HUDEP-2 (cell line): ENCODE measurements at regions not wholly inside any gene's neighbourhood (a gene's known extent, or its start where the extent isn't known, plus 50 kb on each side); places are given as distances from the start of the nearest gene placed in this dataset.
"Not testable (repeated sequence)": the region's sequence is repeated elsewhere in the genome, so short reads cannot be mapped to it uniquely, and the experiment has no call there.

Experiments
- DNase-seq, 76 experiments: peaks; one replicate each; lab custom pipeline; 2025; ENCODE audit not compliant: unreplicated experiment in 76 of 76; lab: John Stamatoyannopoulos, UW

DNA sequence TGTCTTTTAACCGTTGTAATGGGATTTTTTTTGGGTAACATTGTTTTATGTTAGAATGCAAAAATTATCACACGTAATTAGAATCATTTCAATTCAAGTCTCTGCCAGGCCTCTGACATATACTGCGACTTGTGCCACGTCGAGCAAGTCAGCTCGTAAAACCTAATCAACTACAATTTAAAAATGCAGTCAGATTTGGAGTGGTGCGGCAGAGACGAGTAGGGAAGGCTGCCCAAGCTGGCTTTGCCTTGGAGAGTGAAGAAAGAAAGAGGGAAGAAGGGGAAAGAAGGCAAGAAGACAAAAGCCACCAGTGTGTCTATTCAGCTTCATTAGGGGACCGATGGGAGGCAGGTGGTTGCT is 110.7 kb downstream of the MIAT start:
- DNase-seq, result no peak

DNA sequence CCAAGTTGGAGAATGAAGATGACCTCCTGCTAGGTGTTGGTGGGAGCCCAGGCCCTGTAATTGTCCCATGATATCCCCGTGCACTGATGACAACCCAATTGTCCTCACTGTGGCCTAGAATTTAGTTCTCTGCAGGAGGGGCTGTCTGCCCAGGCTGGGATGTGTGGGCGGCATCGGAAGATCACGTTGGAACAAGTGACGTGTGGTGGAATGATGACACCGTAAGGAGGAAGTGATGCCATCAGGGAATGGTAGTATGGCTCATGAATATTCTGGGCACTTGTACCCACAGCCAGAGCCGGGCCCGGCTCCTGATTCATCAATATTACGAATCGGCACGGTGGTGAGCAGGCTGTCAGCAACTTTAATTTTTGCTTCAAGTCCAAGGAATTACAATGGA is 111.6 kb downstream of the MIAT start:
- DNase-seq, result no peak

DNA sequence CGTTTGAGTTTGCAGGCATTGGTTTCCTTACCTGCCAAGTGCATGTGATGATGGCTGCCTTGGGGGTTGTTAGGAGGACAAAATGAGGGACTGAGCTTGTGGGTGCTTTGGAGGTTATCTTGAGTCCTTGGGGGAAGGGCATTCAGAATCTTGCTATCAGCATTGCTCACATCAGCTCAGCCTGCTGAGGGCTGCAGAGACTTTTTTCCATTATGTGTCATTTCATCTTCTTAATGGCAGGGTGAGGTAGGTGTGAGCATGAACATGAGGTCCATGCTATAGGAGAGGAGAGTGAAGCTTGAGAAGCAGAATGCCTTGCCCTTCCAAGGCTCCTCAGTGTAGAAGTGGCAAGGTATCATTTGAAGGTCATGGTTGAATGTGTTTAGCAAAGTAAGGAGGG is 112.3 kb downstream of the MIAT start:
- DNase-seq, result no peak

DNA sequence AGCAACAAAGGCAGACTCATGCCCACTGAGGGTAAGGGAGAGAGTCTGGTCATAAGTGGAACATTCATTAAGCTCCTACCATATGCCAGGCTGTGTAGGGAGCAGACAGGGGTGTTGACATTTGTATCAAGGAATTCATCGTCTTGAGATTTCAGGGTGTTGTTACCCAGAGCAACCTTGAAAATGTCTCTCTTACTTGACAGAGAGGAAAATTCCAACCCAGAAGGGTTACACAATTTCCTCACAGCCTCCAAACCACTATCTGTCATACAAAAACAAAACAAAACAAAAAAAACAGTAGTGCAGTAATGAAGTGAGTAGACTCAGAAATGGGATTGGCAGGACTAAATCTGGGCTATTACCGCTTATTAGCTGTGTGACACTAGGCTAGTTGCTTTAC is 113.2 kb downstream of the MIAT start:
- no peak for DNase-seq

DNA sequence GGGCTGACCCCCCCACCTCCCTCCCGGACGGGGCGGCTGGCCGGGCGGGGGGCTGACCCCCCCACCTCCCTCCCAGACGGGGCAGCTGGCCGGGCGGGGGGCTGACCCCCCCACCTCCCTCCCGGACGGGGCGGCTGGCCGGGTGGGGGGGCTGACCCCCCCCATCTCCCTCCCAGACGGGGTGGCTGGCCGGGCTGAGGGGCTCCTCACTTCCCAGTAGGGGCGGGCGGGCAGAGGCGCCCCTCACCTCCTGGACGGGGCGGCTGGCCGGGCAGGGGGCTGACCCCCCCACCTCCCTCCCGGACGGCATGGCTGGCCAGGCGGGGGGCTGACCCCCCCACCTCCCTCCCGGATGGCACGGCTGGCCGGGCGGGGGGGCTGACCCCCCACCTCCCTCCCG is 115.7 kb downstream of the MIAT start:
- not testable (repeated sequence) for DNase-seq

DNA sequence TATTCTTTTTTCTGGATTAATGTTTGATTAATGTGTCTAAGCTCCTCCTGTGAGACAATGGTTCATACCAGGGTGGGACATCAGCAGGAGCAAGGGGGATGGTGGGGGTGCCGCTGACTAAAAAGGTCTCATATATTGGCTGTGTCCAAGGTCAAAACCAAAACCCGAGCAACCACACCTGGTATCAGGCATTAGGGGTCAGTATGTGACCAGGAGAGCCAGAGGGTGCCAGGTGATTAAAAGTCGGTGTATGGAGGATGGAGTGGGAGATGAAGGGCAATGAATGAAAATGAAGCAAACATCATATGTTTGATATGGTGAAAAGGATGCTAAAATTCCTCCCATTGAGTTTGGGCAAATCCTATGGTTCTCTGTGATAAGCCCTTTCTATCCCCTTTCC is 118.0 kb downstream of the MIAT start:
- no peak for DNase-seq

DNA sequence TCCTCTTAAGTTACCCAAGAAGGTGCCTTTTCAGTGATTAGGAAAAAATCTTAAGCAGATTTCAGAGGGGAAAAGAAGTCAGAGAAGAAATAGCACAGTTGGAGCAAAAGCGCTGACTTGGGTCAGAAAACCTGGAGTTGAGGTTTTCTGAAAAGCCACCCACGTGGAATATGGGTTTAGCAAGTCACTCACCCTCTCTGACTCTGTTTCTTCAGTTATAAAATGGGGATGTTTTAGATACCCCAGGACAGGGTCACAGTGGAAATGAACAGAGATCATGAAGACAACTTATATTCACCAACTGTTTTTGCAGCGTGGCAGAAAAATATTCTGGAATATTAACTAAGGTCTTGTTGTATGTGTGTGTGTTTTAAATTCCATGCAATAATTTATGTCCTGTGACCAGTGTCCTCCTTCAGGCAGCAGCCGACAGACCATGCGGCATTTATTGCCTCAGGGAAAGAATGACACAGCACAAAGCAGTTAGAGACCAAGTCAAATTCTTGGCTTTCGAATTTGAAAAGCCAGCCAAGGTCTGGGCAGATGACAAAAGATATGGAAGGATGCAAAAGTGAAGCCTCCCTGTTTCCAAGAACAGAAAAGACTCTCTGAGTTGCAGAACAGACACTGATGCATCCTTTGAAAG is 119.9 kb downstream of the MIAT start:
- DNase-seq, result peak in 3 of 76 experiments; percentile 3 to 17 (median 5)

DNA sequence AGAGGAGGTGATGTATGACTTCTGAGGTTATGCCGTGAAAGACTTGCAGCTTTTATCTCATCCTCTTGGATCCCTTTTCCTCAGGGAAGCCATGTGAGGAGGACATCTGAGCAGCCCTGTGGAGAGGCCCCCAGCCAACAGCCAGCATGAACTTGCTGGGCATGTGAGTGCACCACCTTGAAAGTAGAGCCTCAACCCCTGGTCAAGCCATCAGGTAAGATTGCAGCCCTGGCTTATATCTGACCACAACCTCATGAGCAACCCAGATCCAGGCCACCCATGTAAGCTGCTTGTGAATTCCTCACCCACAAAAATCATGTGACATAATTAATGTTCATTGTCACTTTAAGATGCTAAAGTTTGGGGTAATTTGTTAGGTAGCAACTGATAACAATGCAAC is 121.0 kb downstream of the MIAT start:
- no peak for DNase-seq

DNA sequence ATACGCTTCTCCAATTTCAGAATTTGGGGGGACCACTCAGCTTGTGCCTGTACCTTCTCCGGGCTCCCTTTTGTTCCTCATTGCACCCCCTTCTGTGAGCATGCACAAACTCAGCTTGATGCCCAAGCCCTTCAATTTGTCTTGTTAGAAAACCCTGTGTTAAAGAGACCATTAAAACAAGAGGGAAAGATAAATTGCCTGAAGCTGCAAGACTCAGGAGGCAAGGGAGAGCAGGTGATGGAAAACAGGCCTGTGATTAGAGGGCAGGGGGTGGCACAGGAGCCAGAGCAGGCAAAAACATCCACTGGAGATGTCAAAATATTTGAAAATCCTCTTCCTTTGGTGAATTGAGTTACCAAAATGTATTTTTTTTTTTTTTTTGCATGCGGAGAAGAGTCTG is 121.7 kb downstream of the MIAT start:
- DNase-seq, result no peak

DNA sequence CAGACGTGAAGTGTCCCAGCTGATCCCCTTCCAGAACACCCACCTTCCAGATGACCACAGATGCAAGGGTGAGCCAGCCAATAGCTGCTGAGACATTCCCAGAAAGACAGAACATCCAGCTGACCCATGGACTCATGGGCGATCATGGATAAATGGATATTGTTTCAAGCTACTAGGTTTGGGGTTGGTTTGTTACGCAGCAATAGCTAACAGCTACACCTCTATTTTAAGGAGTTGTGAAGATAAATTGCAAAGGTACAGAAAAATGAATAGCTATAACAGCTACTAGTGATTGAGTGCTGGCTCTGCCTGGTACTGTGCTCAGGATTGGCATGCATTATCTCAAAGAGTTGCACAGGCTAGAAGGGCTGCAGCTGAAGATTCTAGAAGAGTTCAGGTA is 122.5 kb downstream of the MIAT start:
- no peak for DNase-seq

DNA sequence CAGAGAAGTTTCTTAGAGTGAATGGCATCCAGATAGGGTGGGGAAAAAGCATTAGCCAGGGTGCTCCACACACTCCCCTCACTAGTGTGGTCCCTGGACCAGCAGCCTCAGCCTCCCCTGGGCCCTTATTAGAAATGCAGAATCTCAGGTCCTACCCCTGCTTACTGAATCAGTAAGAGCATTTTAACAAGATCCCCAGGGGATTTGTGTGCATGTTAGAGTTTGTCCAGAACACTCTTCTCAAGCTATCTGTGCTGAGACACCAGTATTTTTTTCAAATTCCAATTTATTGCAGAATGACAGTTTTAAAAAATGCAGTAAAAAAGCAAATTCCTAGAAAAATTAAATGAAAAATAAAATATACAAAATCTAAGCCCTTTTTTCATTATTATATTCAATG is 123.1 kb downstream of the MIAT start:
- no peak for DNase-seq

DNA sequence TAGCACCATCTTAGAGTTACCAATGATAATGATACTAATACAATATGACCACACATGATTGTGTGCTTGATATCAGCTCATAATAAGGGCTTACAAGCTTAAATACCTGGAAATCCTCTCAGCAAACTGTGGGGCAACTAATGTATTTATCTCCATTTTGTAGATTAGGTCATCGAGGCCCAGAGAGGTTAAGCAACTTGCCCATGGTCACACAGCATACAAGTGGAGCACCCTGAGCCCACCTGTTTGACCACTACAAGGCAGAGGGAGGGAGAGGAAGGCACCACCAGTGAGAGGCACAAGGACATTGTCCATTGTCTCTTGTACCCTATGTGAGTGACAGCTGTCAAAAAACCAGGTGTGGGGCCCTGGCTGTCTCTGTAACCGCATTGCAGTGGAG is 123.7 kb downstream of the MIAT start:
- no peak for DNase-seq

DNA sequence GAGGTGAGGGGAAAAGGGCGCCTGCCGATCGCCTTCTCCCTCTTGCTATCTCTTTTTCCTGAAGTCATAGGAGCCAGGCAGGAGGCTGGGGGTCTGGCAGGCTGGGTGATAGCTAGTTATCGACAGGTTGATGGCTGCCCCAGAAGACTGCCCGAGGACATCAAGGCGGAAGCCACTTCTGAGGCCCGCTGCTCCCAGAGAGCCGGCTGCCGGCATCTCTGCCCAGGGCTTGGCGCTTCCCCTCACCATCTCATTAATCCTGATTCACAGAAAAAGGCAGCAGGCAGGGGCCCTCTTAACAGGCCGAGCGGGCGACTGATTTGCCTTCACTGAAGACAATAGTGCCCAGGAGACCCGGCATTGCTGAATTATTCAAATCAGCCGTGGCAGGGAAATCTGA is 124.2 kb downstream of the MIAT start:
- DNase-seq, result no peak

DNA sequence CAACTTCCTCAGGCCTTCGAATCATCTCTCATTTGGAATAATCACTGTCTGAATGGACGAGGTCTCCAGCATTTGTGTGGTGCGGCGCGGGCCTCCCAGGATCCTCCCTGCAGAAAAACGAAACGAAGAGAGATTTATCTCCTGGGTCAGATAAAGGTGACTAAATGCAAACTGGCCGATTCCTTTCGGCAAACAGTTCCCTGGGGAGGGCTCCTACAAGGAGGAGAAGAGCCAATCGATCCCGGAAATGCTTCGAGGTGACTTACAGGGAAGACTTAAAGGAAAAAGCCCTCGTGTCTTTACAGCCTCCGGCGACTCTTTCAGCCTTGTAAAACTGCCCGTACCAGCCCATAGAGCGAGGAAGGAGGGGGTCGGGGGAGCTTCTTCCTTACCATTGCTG is 126.5 kb downstream of the MIAT start:
- DNase-seq, result no peak

DNA sequence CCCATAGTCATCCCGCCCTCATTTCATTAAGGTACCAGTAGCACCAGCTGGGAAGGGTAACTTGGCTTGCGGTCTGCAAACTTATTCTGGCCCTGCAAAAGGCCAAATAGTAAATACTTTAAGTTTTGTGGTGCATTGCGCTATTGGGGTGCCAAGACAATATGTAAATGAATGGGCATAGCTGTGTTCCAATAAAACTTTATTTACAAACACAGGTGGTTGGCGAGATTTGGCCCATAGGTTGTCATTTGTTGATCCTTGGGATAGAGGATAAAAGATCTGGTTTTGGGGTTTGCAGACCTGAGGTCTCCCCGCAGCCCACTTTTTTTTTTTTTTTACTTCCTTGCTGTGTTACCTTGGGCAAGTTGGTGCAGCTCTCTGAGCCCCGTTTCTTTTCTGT is 127.4 kb downstream of the MIAT start:
- no peak for DNase-seq

DNA sequence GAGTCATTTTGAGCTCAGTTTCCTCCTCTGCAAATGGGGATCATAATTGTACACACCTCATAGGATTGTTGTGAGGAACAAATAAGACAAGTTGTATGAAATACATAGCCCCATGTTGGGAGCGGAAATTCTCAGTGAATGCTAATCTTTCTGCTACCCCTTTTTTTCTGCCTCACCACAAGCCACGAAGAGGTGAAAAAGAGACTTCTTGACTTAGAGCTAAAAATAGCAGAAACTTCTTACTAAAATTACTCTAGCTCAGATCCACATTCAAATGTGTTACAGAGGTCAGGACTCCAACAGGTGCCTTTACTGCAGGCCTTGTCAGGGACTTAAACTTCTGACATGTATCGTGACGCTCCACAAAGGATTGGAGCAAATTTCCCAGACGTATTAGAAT is 128.5 kb downstream of the MIAT start:
- DNase-seq, result no peak

DNA sequence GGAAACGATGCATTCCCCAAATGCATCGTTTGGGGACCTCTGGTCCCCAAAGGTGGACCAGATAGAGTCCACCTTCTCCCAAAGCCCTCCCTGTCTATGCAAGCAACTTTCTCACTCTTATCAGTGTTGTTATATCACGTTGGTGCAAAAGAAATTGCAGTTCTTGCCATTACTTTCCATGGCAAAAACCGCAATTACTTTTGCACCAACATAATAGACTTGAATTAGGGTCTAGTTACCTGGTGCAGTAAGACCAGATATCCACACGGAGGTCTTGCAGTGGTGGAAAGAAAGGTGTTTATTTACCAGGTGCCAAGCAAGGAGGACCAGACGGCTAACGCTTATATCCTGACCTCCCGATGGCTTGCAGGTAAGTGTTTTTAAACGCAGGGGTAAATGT is 129.0 kb downstream of the MIAT start:
- DNase-seq, result no peak

DNA sequence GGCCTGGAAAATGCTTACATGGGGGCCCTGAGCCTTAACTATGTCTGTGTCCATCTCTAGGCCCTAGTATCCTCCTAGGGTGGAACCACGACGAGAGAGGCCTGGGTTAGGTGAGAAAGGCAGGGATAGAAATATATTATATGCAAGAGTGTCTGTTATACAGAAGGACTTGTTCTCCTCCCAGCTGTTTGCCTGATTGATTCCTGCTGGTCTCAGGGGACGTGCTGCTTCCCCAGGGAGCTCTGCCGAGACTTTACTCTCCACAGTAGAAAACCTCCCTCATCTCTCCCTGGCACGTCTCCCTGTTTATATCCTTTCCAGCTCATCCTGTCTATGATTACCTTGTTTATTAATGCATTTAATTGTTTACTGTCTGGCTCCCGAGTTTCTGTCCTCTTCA is 132.6 kb downstream of the MIAT start:
- no peak for DNase-seq

DNA sequence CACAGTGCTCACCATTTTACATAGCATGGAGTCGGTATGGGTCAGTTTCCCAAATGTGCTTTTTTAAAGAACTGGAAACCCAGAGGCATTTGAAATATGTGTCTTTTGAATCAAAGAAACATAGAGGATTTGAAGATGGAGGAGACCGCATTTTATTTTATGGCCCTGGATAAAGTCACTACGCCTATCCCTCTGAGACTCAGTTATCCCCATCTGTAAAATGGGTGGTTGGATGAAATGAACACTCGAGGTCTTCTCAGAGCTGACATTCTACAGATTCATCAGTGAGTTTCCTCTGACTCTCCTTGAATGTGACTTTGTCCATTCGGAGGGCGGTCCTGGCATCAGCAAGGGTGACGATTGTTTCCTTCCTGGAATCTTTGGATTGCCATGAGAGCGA is 135.1 kb downstream of the MIAT start:
- no peak for DNase-seq

DNA sequence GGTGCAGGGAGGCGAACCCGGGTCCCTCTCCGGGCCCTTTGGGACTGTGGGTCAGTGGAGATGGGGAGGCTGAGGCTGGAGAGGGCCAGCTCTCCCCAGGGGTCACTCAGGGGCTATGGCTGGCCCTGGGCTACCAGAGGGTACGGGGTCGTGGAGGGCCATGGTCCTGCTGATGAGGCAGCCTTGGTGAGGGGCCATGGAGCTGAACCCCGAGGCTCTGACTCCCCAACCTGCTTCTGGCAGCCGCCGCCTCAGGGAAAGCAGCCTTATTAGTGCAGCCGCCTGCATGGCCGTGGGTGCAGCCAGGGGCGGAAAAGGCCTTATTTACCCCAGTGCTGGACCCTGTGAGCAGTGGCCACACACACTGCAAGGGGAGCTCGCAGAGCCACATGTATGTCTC is 139.4 kb downstream of the MIAT start:
- DNase-seq, result no peak

DNA sequence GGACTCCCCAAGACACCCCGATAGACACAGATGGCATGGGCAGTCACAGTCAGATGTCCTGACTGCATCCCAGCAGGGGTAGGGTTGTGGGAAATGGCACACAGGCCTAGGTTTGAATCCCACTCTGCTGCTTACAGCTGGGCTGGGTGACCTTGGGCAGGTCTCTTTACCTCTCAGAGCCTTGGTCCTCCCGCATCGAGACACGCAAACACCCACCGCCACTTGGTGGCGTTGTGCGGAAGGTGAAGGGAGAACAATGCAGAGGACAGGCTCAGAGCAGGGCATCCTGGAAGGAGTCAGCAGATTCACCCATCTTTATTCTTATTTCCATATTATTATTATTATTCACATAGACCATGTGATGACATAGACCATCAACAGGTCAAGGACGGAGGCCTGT is 140.5 kb downstream of the MIAT start:
- peak in 3 of 76 experiments; percentile 2 to 6 (median 4) for DNase-seq

DNA sequence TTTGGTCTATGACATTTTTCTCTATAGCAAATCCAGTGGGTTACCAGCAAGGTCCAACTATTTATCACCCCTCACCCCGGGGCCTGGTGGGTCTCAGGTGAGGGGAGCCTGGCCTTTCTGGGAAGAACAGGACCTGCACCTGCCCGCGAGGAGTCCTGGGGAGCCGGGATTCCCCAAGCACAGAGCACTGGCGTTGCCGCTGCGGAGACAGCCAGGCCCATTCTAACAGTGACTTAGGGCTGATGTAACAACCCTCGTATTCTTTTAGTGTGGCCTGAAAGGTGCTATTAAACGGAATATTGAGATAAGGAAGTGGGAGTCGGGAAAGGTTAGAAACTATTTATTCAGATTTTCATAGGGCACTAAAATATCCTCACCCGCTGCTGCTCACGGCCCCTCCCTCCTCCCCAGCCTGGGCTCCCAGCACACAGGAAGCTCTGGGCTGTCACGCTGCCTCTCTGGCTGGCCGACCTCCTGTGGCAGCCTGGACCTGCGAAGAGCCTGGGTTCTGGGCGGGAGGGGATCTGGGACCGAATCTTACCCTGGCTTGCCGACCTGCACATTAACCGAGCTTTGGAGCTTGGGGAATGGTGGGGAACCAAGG is 141.2 kb downstream of the MIAT start:
- no peak for DNase-seq

DNA sequence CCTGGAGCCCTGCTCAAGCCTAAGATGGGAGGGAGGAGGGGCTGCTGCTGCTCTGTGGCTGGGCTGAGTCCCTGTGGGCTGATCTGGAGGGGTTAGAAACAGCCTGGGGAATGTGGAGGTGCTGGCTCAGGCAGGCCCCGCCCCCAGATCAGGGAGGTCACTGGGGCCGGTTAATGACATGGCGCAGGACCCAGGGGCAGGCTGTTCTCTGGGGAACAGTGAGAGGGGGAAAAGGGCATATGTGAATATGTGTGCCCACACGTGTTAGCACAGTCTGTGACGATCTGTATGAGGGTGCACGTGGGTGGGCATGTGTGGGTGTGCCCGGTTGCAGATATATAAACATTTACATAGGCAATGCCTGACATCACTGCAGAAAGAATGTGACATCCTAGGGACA is 143.5 kb downstream of the MIAT start:
- no peak for DNase-seq
